ENCODE measurements at regions not wholly inside any gene's neighbourhood (a gene's known extent, or its start where the extent isn't known, plus 50 kb on each side); places are given as distances from the start of the nearest gene placed in this dataset.

- no peak for DNase-seq
- H3K27me3 ChIP-seq: no peaks in the 10 kb centered on the region
- no peaks in the 10 kb centered on the region for H3K4me1 ChIP-seq
- TF ChIP-seq CTCF (IDR thresholded peaks at IDR 0.05): no peak
- no peak for TF ChIP-seq POLR2A (IDR thresholded peaks at IDR 0.05)
- no peak overlapping the region for H3K4me3 ChIP-seq
- H3K36me3 ChIP-seq: no peaks in the 10 kb centered on the region
- H3K27ac ChIP-seq: no peak overlapping the region
- no peaks in the 10 kb centered on the region for H3K9me3 ChIP-seq
- intact Hi-C loops (cut with DNase I; ENCODE audit: low total_unique reads): no loop called here
Observed at GRCh38 chr6:105669232-105669631, 266.4 kb upstream of the PREP start.

GRCh38 chr6:105667056-105667455 lies 264.2 kb upstream of the PREP start:
- no peaks in the 10 kb centered on the region for H3K4me1 ChIP-seq
- no peak overlapping the region for H3K4me3 ChIP-seq
- H3K27me3 ChIP-seq: no peaks in the 10 kb centered on the region
- no peaks in the 10 kb centered on the region for H3K36me3 ChIP-seq
- intact Hi-C loops (cut with DNase I; ENCODE audit: low total_unique reads): no loop called here
- no peak overlapping the region for H3K27ac ChIP-seq
- no peak for DNase-seq
- no peaks in the 10 kb centered on the region for H3K9me3 ChIP-seq
- TF ChIP-seq POLR2A (IDR thresholded peaks at IDR 0.05) (no peak), CTCF (IDR thresholded peaks at IDR 0.05) (no peak)

- H3K4me1 ChIP-seq: no peaks in the 10 kb centered on the region
- no peaks in the 10 kb centered on the region for H3K9me3 ChIP-seq
- H3K4me3 ChIP-seq: no peak overlapping the region
- no peaks in the 10 kb centered on the region for H3K36me3 ChIP-seq
- intact Hi-C loops (cut with DNase I; ENCODE audit: low total_unique reads): no loop called here
- no peaks in the 10 kb centered on the region for H3K27me3 ChIP-seq
- H3K27ac ChIP-seq: no peak overlapping the region
- TF ChIP-seq POLR2A (IDR thresholded peaks at IDR 0.05) (no peak), CTCF (IDR thresholded peaks at IDR 0.05) (no peak)
- DNase-seq: no peak
Observed at GRCh38 chr6:105664931-105665330, 262.0 kb upstream of the PREP start.

GRCh38 chr6:105651969-105652368 lies 249.1 kb upstream of the PREP start:
- no peak for TF ChIP-seq CTCF (IDR thresholded peaks at IDR 0.05)
- TF ChIP-seq POLR2A (IDR thresholded peaks at IDR 0.05): no peak
- Histone ChIP-seq H3K27me3 (no peaks in the 10 kb centered on the region), H3K4me1 (no peaks in the 10 kb centered on the region), H3K36me3 (no peaks in the 10 kb centered on the region), H3K27ac (no peak overlapping the region), H3K4me3 (no peak overlapping the region), H3K9me3 (no peaks in the 10 kb centered on the region)
- intact Hi-C loops (cut with DNase I; ENCODE audit: low total_unique reads): no loop called here
- DNase-seq: no peak

GRCh38 chr6:105650347-105650746 lies 247.5 kb upstream of the PREP start:
- DNase-seq: no peak
- TF ChIP-seq CTCF (IDR thresholded peaks at IDR 0.05) (no peak), POLR2A (IDR thresholded peaks at IDR 0.05) (no peak)
- intact Hi-C loops (cut with DNase I; ENCODE audit: low total_unique reads): no loop called here

More at GRCh38 chr6:105650347-105650746, 247.5 kb upstream of the PREP start:
- Histone ChIP-seq H3K4me3 (no peak overlapping the region), H3K27ac (no peak overlapping the region), H3K4me1 (no peaks in the 10 kb centered on the region), H3K36me3 (no peaks in the 10 kb centered on the region), H3K9me3 (no peaks in the 10 kb centered on the region), H3K27me3 (no peaks in the 10 kb centered on the region)
